ENCODE measurements at regions not wholly inside any gene's neighbourhood (a gene's known extent, or its start where the extent isn't known, plus 50 kb on each side); places are given as distances from the start of the nearest gene placed in this dataset.

DNA sequence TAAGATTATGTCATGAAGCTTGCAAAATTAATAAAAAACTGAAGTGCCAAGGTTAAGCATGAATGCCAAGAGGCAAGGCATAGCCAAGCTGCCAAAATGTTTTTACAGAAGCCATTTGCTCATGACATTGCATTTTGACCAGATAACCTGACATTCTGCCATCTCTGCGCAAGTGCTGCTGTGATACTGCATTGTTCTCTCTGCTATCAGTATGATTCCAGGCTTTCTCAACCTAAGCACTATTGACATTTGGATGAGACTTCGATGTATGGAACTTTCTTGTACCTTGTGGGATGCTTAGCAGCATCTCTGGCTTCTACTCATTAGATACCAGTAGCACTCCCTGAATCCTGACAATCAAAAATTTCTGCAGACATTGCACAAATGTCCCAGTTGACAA, 139.2 kb downstream of the RASSF9 start:
- intact Hi-C loops (cut with DNase I), result no loop called here
- ATAC-seq, result no peak
- no peak for DNase-seq (ENCODE audit: low spot score)

DNA sequence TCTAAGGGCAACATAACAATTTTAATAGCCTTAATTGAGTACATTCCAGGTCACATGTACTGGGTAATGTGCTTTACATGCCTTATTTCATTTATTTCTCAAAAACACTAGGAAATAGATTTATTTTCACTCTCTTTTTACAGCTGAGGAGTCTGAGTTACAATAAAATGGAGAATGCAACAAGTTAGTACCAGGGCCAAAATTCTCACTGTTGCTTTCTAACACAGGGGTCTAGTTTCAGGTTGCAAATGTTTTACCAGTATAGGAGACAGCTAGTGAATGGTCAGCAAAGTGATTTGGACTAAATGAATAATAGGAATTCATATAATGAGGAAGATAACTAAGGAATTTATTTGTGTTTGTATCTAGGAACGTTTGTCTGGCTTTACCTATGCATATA, 137.3 kb downstream of the RASSF9 start:
- DNase-seq (ENCODE audit: low spot score), result no peak
- no peak for ATAC-seq
- intact Hi-C loops (cut with DNase I), result no loop called here

DNA sequence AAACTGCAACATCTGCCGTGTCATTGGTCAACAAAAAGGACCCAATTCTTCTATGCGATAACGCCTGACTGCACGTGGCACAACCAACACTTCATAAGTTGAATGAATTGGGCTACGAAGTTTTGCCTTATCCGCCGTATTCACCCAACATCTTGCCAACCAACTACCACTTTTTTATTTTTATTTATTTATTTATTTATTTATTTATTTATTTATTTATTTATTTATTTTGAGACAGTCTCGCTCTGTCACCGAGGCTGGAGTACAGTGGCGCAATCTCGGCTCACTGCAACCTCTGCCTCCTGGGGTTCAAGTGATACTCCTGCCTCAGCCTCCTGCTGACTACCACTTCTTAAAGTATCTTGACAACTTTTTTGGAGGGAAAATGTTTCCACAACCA, 127.4 kb downstream of the RASSF9 start:
- DNase-seq (ENCODE audit: low spot score), result no peak
- ATAC-seq, result no peak
- intact Hi-C loops (cut with DNase I), result no loop called here

DNA sequence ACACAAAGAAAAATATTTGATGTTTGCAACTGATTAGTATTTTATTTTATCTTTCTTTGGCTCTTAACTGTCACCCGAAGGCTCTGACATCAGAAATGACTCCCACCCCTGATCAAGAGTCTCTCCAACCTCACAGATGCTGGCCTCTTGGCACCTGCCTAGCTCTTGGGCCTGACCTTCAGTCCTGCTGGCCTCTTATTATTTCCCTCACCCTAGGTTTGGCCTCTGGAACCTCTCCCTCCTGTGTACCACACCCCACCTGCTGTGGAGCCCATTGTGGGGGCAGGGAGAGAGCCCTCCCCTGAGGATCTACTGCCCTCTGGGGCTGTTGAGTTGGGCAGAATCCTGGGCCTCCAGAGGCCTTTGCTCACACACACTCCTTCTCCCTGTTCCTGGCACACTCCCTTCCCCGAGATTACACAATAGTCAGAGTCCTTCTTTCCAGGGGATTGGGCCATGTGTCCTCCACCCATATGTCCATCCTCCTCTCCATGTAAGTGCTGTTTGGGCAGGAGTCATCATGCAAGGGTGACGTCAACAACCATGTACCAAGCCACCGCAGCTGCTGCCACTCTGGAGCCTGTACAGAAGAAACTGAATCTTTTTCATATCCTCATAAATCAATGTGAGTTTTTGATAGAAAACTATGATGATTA, 124.3 kb downstream of the RASSF9 start:
- peak; percentile 49 for DNase-seq (ENCODE audit: low spot score)
- intact Hi-C loops (cut with DNase I), result no loop called here
- ATAC-seq, result peak; percentile 91

DNA sequence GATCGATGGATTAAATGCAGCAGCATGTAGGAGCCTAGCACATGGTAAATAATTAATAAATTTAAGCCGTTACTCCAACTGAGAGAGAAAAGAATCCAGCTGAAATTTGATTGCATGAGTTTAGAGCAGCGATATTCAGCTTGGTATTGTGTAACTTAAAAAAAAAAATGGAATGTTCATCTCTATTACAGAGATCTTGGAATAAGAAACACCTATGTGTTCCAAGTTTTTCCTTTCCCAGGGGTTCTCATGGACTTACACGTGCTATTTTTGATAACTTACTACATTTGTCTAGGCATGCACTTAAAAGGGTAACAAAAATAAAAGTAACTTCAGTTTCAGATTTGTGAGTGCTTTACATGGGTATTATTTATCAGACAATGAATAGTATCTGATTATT, 122.8 kb downstream of the RASSF9 start:
- DNase-seq (ENCODE audit: low spot score) (no peak), ATAC-seq (peak; percentile 93)
- intact Hi-C loops (cut with DNase I), result no loop called here

DNA sequence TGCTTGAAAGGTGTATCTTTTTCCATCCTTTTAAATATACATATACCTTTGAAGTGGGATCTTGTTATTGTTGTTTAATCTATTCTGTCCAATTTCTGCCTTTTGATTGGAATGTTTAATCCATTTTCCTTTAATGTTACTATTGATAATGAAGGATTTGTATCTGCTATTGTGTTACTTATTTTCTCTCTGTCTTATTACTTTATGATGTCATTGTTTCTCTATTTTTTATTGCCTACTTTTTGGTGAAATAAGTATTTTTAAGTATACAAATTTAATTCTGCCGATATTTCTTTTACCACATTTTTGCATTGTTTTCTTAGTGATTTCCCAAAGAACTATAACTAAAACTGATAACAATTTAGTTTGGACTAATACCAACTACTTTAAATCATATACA, 121.8 kb downstream of the RASSF9 start:
- no peak for ATAC-seq
- intact Hi-C loops (cut with DNase I), result no loop called here
- no peak for DNase-seq (ENCODE audit: low spot score)

DNA sequence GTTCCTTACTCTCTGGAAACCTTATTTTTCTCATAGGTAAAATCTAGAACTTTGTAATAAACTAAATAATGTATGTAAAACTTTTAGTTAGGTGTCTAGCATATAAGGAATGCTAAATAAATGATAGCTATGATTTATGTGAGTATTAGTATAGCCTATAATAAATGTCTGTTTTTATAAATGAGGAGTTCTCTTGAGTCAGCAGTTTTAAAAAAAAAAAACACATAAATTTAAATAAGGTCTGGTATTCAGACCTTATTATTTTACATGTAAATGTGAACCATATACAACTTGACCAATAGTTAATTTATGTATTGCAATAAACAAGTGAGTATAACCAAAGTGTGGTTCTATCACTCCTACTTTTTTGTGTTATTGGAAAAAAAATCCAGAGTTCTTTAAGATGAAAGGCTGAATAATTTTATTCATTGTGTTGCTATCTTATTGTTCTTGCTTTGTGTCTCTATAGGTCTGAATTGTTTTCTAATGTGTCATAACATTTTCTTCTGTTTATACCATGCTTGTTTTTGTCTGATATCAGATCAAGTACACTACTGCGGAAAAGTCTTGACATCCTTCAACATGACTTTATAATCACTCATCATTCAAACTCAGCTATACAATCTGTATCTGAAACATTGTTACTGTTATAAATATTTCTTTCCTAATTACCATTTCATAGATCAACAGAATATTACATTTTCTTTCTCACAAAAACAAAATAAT, 115.7 kb downstream of the RASSF9 start:
- intact Hi-C loops (cut with DNase I), result no loop called here
- no peak for DNase-seq (ENCODE audit: low spot score)
- no peak for ATAC-seq

DNA sequence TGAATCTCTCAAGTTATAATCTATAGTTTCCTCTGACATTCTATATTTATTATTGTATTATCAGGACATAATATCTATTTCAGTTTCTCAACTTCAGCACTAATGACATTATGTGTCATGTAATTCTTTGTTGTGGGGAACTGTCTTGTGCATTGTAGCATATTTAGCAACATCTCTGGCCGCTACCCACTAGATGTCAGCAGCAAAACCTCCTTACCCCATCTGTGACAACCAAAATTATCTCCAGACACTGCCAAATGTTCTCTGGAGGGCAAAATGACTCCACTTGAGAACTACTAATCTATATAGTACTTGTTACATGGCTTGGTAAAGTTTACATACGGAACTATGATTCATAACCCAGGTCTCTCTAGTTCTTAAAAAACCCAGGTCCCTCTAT, 110.2 kb downstream of the RASSF9 start:
- DNase-seq (ENCODE audit: low spot score) (no peak), ATAC-seq (no peak)
- intact Hi-C loops (cut with DNase I), result no loop called here

DNA sequence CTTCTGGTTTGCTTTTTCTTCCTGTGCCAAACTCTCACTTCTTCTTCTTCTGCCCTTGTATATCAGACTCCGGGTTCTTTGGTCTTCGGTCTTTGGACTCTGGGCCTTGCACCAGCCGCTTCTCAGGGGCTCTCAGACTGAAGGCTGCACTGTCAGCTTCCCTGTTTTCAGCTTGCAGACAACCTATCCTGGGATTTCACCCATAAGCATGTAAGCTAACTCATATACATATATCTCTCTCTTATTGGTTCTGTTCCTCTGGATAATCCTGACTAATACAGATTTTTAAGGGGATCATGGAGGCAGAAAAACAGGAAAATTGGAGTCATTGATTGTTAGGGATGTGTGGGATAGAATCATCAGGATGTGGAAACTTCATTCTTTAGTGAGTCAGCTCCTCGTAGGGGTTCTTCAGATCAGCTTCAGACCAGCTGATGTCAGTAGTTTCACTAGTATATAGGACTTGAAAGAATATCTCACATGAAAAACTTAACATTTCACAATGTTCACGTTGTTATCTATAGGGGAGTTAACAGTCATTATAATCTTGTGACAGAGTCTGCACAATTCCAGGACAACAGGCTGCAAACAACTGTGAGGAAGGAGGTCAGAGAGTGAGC, 102.9 kb downstream of the RASSF9 start:
- no peak for DNase-seq (ENCODE audit: low spot score)
- intact Hi-C loops (cut with DNase I), result no loop called here
- no peak for ATAC-seq

DNA sequence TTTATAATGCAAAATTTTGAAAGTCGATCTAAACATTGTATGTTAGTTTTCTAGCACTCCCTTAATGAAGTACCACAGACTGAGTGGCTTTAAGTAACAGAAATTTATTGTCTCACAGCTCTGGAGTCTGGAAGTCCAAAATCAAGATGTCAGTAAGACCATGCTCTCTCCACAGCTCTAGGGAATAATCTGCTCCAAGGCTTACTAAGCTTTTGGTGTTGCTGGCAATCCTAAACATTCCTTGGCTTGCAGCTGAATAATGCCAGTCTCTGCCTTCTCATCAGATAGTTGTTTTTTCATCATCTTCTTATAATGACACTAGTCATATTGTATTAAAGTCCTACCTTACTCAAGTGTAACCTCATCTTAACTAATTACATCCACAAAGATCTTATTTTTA, 102.2 kb downstream of the RASSF9 start:
- ATAC-seq (no peak), DNase-seq (ENCODE audit: low spot score) (no peak)
- intact Hi-C loops (cut with DNase I), result no loop called here

DNA sequence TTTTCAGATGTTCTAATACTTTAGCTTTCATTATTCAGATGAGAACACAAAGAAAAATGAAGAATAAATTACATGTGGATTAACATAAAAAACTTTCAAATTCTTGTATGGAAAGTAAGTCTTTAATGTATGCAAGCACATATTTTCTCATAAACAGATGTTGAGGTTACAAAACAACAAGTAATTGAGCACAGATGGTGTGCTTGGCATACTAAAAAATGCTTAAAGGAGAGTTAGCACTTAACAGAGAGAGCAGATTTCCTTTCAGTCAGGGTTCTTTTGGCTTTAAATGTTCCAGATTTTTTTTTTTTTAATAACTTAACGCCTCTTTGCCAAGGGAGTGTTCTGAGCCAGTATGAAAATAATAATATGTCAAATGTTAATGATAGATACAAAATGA, 96.0 kb downstream of the RASSF9 start:
- DNase-seq (ENCODE audit: low spot score), result no peak
- intact Hi-C loops (cut with DNase I), result no loop called here
- no peak for ATAC-seq

DNA sequence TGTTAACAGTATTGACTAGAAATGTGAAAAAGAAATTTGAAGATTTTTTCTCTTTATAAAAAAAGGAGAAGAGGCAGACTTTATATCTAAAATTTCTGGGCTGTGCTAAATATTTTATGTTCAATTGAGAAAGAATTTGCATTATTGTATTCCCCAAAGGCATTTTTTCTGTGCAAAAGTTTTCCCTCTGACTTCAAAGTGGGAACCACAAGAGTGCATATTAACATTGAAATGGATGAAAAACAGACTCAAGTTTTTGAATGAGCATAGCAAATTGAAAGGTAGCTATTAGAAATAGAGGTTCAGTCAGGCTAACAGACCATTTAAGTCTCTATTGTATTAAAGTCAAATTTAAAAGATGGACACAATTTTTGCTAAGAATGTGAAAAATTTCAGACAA, 95.2 kb downstream of the RASSF9 start:
- no peak for DNase-seq (ENCODE audit: low spot score)
- no peak for ATAC-seq

DNA sequence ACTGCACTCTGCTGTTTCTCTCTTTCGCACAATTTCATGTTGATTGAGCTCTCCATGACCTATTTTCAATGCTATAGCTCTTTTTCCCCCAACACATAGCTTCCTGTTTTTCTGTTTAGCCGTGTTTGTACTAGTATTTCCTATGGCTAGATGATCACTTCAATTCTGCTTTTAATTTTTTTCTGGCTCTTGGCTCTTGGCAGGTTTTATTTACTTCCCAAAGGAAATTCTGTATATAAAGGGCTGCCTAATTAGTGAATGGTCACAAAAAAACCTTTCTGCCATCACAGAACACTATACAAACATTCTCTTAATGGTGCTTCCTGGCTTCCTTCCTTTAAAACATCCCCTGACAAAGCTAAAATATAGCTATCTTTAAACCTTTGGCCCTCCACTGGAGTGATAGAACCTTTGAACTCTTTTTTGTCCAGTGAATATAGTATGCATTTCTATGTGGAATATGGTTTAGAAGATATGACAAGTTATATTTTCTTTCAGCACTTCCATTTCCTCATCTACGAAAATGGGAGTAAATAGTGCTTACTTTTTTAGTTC, 88.2 kb downstream of the RASSF9 start:
- ATAC-seq (no peak), DNase-seq (ENCODE audit: low spot score) (no peak)
- intact Hi-C loops (cut with DNase I), result no loop called here

More for the DNA sequence above, 95.2 kb downstream of the RASSF9 start:
- intact Hi-C loops (cut with DNase I), result no loop called here

Data from sciatic nerve (tissue), 2 donors.